IgD-negative memory B cell (primary cell): ENCODE measurements at regions not wholly inside any gene's neighbourhood (a gene's known extent, or its start where the extent isn't known, plus 50 kb on each side); places are given as distances from the start of the nearest gene placed in this dataset.

Experiments used
- H3K27ac Mint-ChIP-seq, 3 donors: one replicate each; pipeline ENCODE4 v1.8.0; 2020 to 2022; ENCODE audit warnings: mild to moderate bottlenecking in 3 of 3, mixed read lengths in 3 of 3, moderate library complexity in 1 of 3
- H3K27me3 Mint-ChIP-seq: one replicate; pipeline ENCODE4 v1.8.0; 2021; ENCODE audit warnings: mixed read lengths
- H3K36me3 Mint-ChIP-seq: one replicate; pipeline ENCODE4 v1.8.0; 2020; ENCODE audit warnings: mild to moderate bottlenecking, mixed read lengths
- H3K4me1 Mint-ChIP-seq, 3 donors: one replicate each; pipeline ENCODE4 v1.8.0; 2020 to 2022; ENCODE audit warnings: mixed read lengths in 3 of 3, mild to moderate bottlenecking in 1 of 3
- H3K4me3 Mint-ChIP-seq, 4 donors: one replicate each; pipeline ENCODE4 v1.8.0; 2020 to 2022; ENCODE audit warnings: mild to moderate bottlenecking in 4 of 4, mixed read lengths in 4 of 4, moderate library complexity in 3 of 4
- H3K9me3 Mint-ChIP-seq, 3 donors: one replicate each; pipeline ENCODE4 v1.8.0; 2020 to 2021; ENCODE audit warnings: mixed read lengths in 3 of 3, mild to moderate bottlenecking in 1 of 3

GRCh38 chr20:19929481-19930145 lies 87.5 kb upstream of the NAA20 start:
- H3K4me1 Mint-ChIP-seq: peaks cover 2 to 3% (median 3%) of the 10 kb centered on the region in 3 donors
- H3K27me3 Mint-ChIP-seq: no peaks in the 10 kb centered on the region
- H3K4me3 Mint-ChIP-seq: no peak overlapping the region
- H3K27ac Mint-ChIP-seq: no peak overlapping the region
- H3K9me3 Mint-ChIP-seq: no peaks in the 10 kb centered on the region
- no peaks in the 10 kb centered on the region for H3K36me3 Mint-ChIP-seq

DNA sequence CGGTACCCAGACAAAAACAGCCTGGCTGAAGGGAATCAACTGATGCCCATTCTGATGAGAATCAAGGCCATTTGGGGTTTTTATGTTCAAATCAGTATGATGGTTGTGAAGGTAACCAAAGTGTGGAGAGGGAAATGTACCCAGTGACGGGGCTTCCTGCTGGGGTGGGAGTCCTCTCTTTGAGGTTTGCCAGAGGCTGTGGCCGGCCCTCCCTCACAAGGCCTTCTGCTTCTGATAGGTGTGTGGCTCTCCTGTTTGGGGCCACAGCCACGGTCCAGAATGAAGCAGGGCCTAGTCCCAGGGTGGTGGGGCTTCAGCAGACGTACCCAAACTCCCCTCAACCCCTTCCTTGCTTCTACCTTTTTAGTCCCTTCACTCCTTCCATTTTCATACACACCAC lies 86.7 kb upstream of the NAA20 start:
- Mint-ChIP-seq H3K9me3 (no peaks in the 10 kb centered on the region), H3K27me3 (no peaks in the 10 kb centered on the region), H3K4me3 (no peak overlapping the region), H3K4me1 (peaks cover 9 to 11% (median 11%) of the 10 kb centered on the region in 3 donors), H3K36me3 (no peaks in the 10 kb centered on the region), H3K27ac (no peak overlapping the region)

DNA sequence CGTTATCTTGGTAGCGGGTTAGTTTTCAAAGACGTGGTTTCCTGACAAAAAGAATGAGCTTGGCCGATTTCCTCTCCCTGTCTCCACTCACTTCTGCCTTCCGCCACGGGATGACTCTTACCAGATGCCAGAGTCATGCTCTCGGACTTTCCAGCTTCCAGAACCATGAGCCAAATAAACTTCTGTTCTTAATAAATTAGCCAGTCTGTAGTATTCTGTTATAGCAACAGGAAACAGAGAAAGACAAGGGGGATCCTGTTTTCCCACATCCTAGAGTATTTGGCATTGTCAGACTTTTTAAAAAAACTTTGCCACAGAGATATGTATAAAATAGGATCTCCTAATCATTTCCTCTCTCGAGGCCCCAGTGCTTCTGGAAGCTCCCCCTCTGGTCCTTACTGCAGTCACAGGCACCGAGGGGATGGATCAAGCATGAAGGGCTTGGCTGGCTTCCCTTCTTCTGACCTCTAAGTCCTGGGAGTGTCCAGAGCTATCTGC lies 84.9 kb upstream of the NAA20 start:
- no peak overlapping the region for H3K27ac Mint-ChIP-seq
- H3K9me3 Mint-ChIP-seq: no peaks in the 10 kb centered on the region
- H3K36me3 Mint-ChIP-seq: no peaks in the 10 kb centered on the region
- peaks cover 10 to 20% (median 19%) of the 10 kb centered on the region in 3 donors for H3K4me1 Mint-ChIP-seq
- H3K27me3 Mint-ChIP-seq: no peaks in the 10 kb centered on the region
- no peak overlapping the region for H3K4me3 Mint-ChIP-seq

- Mint-ChIP-seq H3K4me1 (peaks cover 19 to 35% (median 29%) of the 10 kb centered on the region in 3 donors), H3K36me3 (no peaks in the 10 kb centered on the region), H3K9me3 (no peaks in the 10 kb centered on the region), H3K27ac (peak overlapping the region; percentile 4 to 50 (median 33)), H3K4me3 (peak overlapping the region; percentile 62 to 95 (median 79)), H3K27me3 (peaks cover 3% of the 10 kb centered on the region)
Observed at GRCh38 chr20:19934792-19935491, 82.2 kb upstream of the NAA20 start.

DNA sequence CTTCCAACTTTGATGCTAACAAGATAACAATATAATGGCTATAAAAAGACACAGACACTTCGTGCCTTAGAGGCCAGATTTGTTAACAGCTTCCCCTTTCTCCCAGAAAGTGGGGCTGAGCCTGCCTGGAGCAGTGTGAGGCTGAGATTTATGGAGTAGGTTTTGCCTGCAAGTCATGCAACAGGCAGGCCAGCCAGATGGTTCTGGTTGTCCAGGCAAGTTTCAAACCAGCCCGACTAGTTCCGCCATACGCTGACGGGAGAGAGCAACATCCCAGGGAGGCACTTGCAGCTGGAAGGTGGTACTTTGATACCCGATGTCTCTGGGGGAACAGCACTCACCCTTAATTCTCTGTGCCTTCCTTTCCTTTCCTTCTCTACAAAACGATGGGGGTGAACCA lies 81.3 kb upstream of the NAA20 start:
- peak overlapping the region in 2 of 4 donors; percentile 42 to 95 for H3K4me3 Mint-ChIP-seq
- H3K27ac Mint-ChIP-seq: peak overlapping the region in 1 of 3 donors; percentile 50
- no peaks in the 10 kb centered on the region for H3K36me3 Mint-ChIP-seq
- peaks cover 3% of the 10 kb centered on the region for H3K27me3 Mint-ChIP-seq
- peaks cover 19 to 35% (median 29%) of the 10 kb centered on the region in 3 donors for H3K4me1 Mint-ChIP-seq
- no peaks in the 10 kb centered on the region for H3K9me3 Mint-ChIP-seq

GRCh38 chr20:19936466-19937200 lies 80.5 kb upstream of the NAA20 start:
- Mint-ChIP-seq H3K27me3 (peaks cover 3% of the 10 kb centered on the region), H3K4me3 (peak overlapping the region in 3 of 4 donors; percentile 42 to 80 (median 73)), H3K4me1 (peaks cover 20 to 35% (median 29%) of the 10 kb centered on the region in 3 donors), H3K27ac (peak overlapping the region; percentile 1 to 10 (median 7)), H3K36me3 (no peaks in the 10 kb centered on the region), H3K9me3 (no peaks in the 10 kb centered on the region)

GRCh38 chr20:19937218-19937617 lies 79.9 kb upstream of the NAA20 start:
- Mint-ChIP-seq H3K4me3 (peak overlapping the region; percentile 42 to 80 (median 64)), H3K9me3 (no peaks in the 10 kb centered on the region), H3K4me1 (peaks cover 20 to 35% (median 29%) of the 10 kb centered on the region in 3 donors), H3K27me3 (peaks cover 3% of the 10 kb centered on the region), H3K27ac (peak overlapping the region; percentile 7 to 48 (median 10)), H3K36me3 (no peaks in the 10 kb centered on the region)

DNA sequence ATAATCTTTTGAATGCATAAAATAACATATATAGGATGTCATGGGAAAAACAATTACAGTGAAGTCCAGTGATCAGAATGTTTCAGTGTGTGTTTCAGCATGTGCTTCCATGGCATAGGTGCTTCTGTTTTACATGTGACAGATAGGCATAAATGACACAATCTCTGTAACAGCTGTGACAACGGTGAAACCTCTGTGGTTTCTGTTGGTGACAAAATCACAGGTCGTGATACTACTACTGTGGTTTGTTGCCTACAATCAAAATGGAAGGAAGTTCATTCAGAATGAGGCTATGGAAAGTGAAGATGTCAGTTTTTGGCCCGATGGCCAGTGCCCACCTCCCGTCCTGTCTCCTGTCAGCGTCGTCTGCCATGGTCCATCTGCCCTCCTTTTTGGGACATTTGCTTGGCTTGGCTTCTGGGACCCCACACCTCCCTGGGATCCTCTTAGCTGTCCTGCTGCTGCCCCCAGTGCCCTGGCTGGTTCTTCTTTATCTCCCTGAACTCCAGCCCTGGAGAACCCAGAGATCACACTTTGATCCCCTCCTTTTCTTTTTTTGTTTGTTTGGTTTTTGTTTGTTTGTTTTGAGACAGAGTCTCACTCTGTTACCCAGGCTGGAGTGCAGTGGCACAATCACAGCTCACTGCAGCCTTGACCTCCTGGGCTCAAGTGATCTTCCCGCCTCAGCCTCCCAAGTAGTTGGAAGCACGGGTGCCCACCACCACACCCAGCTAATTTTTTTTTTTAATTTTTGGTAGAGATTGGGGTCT lies 79.3 kb upstream of the NAA20 start:
- Mint-ChIP-seq H3K27me3 (peaks cover 3% of the 10 kb centered on the region), H3K27ac (peak overlapping the region; percentile 4 to 48 (median 20)), H3K4me3 (peak overlapping the region; percentile 42 to 80 (median 64)), H3K9me3 (no peaks in the 10 kb centered on the region), H3K4me1 (peaks cover 20 to 35% (median 29%) of the 10 kb centered on the region in 3 donors), H3K36me3 (no peaks in the 10 kb centered on the region)

DNA sequence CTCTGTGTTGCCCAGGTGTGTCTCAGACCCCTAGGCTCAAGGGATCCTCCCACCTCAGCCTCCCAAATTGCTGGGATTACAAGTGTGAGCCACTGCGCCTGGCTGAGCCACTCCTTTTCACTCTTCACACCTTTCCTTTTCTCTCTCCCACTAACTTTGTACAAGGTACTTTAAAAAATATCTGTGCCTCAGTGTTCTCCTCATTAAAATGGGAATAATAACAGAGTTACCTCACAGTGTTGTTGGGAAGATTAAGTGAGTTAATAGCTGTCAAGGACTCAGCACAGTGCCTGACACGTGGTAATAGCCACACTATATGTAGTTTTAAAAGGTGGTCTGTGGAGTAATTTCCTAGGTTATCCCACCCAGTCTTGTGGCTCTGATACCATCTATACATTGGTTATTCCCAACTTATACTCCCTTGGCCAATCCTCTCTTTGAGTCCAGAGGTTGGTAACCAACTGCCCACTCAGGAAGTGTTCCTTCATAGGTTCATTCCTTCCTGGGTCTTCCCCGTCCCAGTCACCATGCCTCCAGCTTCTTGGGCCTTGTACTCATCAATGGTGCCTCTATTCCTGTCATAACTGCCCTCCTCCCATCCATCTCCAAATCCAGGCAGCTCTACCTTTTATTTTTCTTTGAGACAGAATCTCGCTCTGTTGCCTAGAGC lies 78.6 kb upstream of the NAA20 start:
- H3K27me3 Mint-ChIP-seq: peaks cover 3% of the 10 kb centered on the region
- peak overlapping the region in 2 of 3 donors; percentile 48 to 73 for H3K27ac Mint-ChIP-seq
- H3K9me3 Mint-ChIP-seq: no peaks in the 10 kb centered on the region
- no peaks in the 10 kb centered on the region for H3K36me3 Mint-ChIP-seq
- peaks cover 19 to 40% (median 31%) of the 10 kb centered on the region in 3 donors for H3K4me1 Mint-ChIP-seq
- peak overlapping the region in 1 of 4 donors; percentile 80 for H3K4me3 Mint-ChIP-seq

DNA sequence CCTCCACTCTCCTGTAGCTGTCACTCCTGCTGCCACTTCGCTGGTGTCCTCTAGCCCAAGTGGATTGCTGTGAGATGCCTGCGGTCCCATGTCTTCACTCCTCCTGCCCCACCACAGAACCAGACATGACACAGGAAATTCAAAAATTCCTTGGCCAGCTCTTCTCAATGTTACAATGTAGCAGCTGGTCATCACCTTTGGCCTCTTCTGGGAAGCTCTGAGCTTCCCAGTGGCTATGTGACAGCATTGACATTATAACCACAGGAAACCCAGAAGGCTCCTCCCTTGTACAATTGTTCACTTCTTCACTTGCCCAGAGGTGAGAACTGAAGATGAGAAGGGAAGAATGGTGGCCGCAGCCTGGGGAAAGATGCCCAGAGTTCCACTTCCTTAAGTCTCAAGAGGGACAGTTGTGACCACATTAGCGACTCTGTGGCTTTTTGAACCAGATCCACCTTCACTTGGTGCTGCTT lies 76.1 kb upstream of the NAA20 start:
- Mint-ChIP-seq H3K9me3 (no peaks in the 10 kb centered on the region), H3K4me3 (no peak overlapping the region), H3K27me3 (peaks cover 3% of the 10 kb centered on the region), H3K27ac (peak overlapping the region in 1 of 3 donors; percentile 59), H3K36me3 (no peaks in the 10 kb centered on the region), H3K4me1 (peaks cover 12 to 28% (median 16%) of the 10 kb centered on the region in 3 donors)

DNA sequence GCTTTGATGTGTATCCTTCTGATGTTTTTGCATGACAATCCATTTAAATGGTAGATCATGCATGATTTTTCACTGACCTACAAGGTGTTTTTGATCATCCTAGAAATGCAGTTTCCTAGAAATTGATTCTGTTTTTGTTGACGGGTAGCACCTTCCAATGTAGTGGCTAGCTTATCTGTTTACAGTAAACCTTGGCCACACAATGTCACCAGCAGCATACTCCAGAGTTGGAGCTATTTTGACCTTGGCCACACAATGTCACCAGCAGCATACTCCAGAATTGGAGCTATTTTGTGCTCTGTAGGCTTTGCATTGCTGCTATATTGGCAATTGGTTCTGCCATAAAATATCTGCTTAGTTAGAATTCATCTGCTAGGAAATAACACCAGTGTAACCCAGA lies 74.6 kb upstream of the NAA20 start:
- peaks cover 6 to 17% (median 7%) of the 10 kb centered on the region in 3 donors for H3K4me1 Mint-ChIP-seq
- no peaks in the 10 kb centered on the region for H3K36me3 Mint-ChIP-seq
- peaks cover 3% of the 10 kb centered on the region for H3K27me3 Mint-ChIP-seq
- no peaks in the 10 kb centered on the region for H3K9me3 Mint-ChIP-seq
- no peak overlapping the region for H3K4me3 Mint-ChIP-seq
- H3K27ac Mint-ChIP-seq: peak overlapping the region in 1 of 3 donors; percentile 16

- H3K4me1 Mint-ChIP-seq: peaks cover 1 to 13% (median 4%) of the 10 kb centered on the region in 3 donors
- no peaks in the 10 kb centered on the region for H3K36me3 Mint-ChIP-seq
- H3K27ac Mint-ChIP-seq: peak overlapping the region in 1 of 3 donors; percentile 16
- no peak overlapping the region for H3K4me3 Mint-ChIP-seq
- no peaks in the 10 kb centered on the region for H3K9me3 Mint-ChIP-seq
- H3K27me3 Mint-ChIP-seq: peaks cover 3% of the 10 kb centered on the region
Observed at GRCh38 chr20:19943061-19943521, 74.1 kb upstream of the NAA20 start.

- no peaks in the 10 kb centered on the region for H3K9me3 Mint-ChIP-seq
- peaks cover 1 to 5% (median 3%) of the 10 kb centered on the region in 3 donors for H3K4me1 Mint-ChIP-seq
- peaks cover 3% of the 10 kb centered on the region for H3K36me3 Mint-ChIP-seq
- H3K4me3 Mint-ChIP-seq: no peak overlapping the region
- no peak overlapping the region for H3K27ac Mint-ChIP-seq
- peaks cover 2% of the 10 kb centered on the region for H3K27me3 Mint-ChIP-seq
Observed at GRCh38 chr20:19944772-19945459, 72.2 kb upstream of the NAA20 start.
